Activated naive CD4-positive, alpha-beta T cell treated with anti-CD3 and anti-CD28 coated beads, Interleukin-2, amount 10 ng/mL, durations not matched to agents 7 days and 5 days (primary cell): ENCODE measurements at regions not wholly inside any gene's neighbourhood (a gene's known extent, or its start where the extent isn't known, plus 50 kb on each side); places are given as distances from the start of the nearest gene placed in this dataset.

ENCODE experiments used
- CTCF ChIA-PET: fragments of 350-600 bp; sonication (Branson Sonifier 250); formaldehyde crosslinking; loops from one replicate; lab custom pipeline; 2021; ENCODE audit warnings: antibody characterized with exemption; lab: Charles Lee
- DNase-seq: peaks from one replicate; pipeline ENCODE4 v3.0.0-alpha.2; 2020
- H3K27ac Mint-ChIP-seq: one replicate; pipeline ENCODE4 v1.8.0; 2021; ENCODE audit warnings: mild to moderate bottlenecking, moderate library complexity, mixed read lengths
- H3K27me3 Mint-ChIP-seq: one replicate; pipeline ENCODE4 v1.8.0; 2021; ENCODE audit warnings: mild to moderate bottlenecking, mixed read lengths
- H3K36me3 Mint-ChIP-seq: one replicate; pipeline ENCODE4 v1.8.0; 2021; ENCODE audit warnings: mixed read lengths
- H3K4me1 Mint-ChIP-seq: one replicate; pipeline ENCODE4 v1.8.0; 2021; ENCODE audit warnings: mixed read lengths
- H3K4me3 Mint-ChIP-seq: one replicate; pipeline ENCODE4 v1.8.0; 2021; ENCODE audit warnings: mild to moderate bottlenecking, moderate library complexity, mixed read lengths
- H3K9me3 Mint-ChIP-seq: one replicate; pipeline ENCODE4 v1.8.0; 2021; ENCODE audit warnings: mixed read lengths

- DNase-seq, result no peak
- Mint-ChIP-seq H3K27ac (no peak overlapping the region), H3K4me3 (no peak overlapping the region), H3K36me3 (no peaks in the 10 kb centered on the region), H3K27me3 (no peaks in the 10 kb centered on the region), H3K9me3 (peaks cover 24% of the 10 kb centered on the region), H3K4me1 (no peaks in the 10 kb centered on the region)
- CTCF ChIA-PET, result interaction anchor here (0.9 kb wide), 1 partner anchor 41 kb away, joined by 3 read pairs; no protein-coding TSS in a partner anchor
Measured at GRCh38 chr5:3004361-3005080, 253.0 kb upstream of the IRX2 start.

- no peaks in the 10 kb centered on the region for H3K27me3 Mint-ChIP-seq
- H3K27ac Mint-ChIP-seq, result no peak overlapping the region
- CTCF ChIA-PET, result no interaction called here
- no peak for DNase-seq
- no peak overlapping the region for H3K4me3 Mint-ChIP-seq
- peaks cover 22% of the 10 kb centered on the region for H3K9me3 Mint-ChIP-seq
- no peaks in the 10 kb centered on the region for H3K36me3 Mint-ChIP-seq
- H3K4me1 Mint-ChIP-seq, result no peaks in the 10 kb centered on the region
Measured at GRCh38 chr5:3002230-3002629, 250.8 kb upstream of the IRX2 start.

- Mint-ChIP-seq H3K4me3 (no peak overlapping the region), H3K4me1 (no peaks in the 10 kb centered on the region), H3K9me3 (peaks cover 22% of the 10 kb centered on the region), H3K36me3 (no peaks in the 10 kb centered on the region), H3K27me3 (no peaks in the 10 kb centered on the region), H3K27ac (no peak overlapping the region)
- CTCF ChIA-PET, result no interaction called here
- no peak for DNase-seq
Measured at GRCh38 chr5:3000631-3001030, 249.2 kb upstream of the IRX2 start.

GRCh38 chr5:2999926-3000325 is 248.4 kb upstream of the IRX2 start:
- Mint-ChIP-seq H3K4me3 (no peak overlapping the region), H3K27me3 (no peaks in the 10 kb centered on the region), H3K4me1 (no peaks in the 10 kb centered on the region), H3K27ac (no peak overlapping the region), H3K9me3 (peaks cover 22% of the 10 kb centered on the region), H3K36me3 (no peaks in the 10 kb centered on the region)
- CTCF ChIA-PET, result no interaction called here
- no peak for DNase-seq

GRCh38 chr5:2998106-2998505 is 246.6 kb upstream of the IRX2 start:
- no peak overlapping the region for H3K27ac Mint-ChIP-seq
- no peaks in the 10 kb centered on the region for H3K4me1 Mint-ChIP-seq
- H3K9me3 Mint-ChIP-seq, result peaks cover 23% of the 10 kb centered on the region
- no peak for DNase-seq
- CTCF ChIA-PET, result no interaction called here
- H3K36me3 Mint-ChIP-seq, result no peaks in the 10 kb centered on the region
- no peaks in the 10 kb centered on the region for H3K27me3 Mint-ChIP-seq
- no peak overlapping the region for H3K4me3 Mint-ChIP-seq

DNA sequence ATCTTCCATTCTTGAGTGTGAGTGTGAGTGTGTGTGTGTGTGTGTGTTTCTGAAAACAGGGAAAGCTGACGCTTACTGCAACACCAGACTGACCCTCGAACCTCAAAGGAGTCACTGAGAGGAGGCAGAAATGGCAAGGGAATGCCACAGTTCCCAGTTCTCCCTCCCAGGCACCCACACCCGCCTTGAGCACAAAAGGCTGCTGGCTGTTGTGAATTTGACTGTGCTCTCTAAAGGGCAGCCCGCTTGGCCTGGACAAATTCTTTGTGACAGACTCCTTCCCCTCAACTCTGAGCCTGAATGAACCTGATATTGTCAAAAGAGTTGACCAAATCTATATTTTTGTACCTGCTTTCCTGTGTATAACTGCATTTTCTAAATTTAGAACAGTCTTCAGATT is 245.7 kb upstream of the IRX2 start:
- Mint-ChIP-seq H3K9me3 (peaks cover 22% of the 10 kb centered on the region), H3K4me3 (no peak overlapping the region), H3K4me1 (no peaks in the 10 kb centered on the region), H3K27me3 (no peaks in the 10 kb centered on the region), H3K36me3 (no peaks in the 10 kb centered on the region), H3K27ac (no peak overlapping the region)
- CTCF ChIA-PET, result no interaction called here
- DNase-seq, result no peak

DNA sequence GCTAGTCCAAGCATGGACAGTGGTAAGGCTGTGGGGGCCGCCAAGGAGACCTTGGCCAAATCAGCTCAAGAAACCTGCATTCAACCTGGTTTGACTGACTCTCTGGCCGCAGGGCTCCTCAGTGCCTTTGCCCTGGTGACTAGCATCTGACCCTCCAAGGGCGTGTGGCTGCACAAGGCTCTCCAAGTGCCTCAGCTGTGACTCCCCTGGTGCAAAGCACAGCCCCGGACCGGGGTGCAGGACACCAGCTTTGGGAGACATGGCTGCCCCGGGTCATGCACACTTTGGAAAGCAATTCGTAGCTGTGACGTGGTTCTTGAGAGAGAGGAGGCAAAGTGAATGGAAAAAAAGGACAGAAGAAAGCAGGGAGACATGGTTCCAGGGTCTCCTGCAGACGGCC is 245.2 kb upstream of the IRX2 start:
- H3K27ac Mint-ChIP-seq, result no peak overlapping the region
- no peak for DNase-seq
- H3K27me3 Mint-ChIP-seq, result no peaks in the 10 kb centered on the region
- H3K4me3 Mint-ChIP-seq, result no peak overlapping the region
- CTCF ChIA-PET, result no interaction called here
- H3K36me3 Mint-ChIP-seq, result no peaks in the 10 kb centered on the region
- H3K4me1 Mint-ChIP-seq, result no peaks in the 10 kb centered on the region
- peaks cover 22% of the 10 kb centered on the region for H3K9me3 Mint-ChIP-seq

GRCh38 chr5:2996248-2996647 is 244.8 kb upstream of the IRX2 start:
- Mint-ChIP-seq H3K4me1 (no peaks in the 10 kb centered on the region), H3K9me3 (peaks cover 18% of the 10 kb centered on the region), H3K4me3 (no peak overlapping the region), H3K27me3 (no peaks in the 10 kb centered on the region), H3K27ac (no peak overlapping the region), H3K36me3 (no peaks in the 10 kb centered on the region)
- DNase-seq, result no peak
- CTCF ChIA-PET, result no interaction called here

GRCh38 chr5:2995667-2996066 is 244.2 kb upstream of the IRX2 start:
- Mint-ChIP-seq H3K4me1 (no peaks in the 10 kb centered on the region), H3K36me3 (no peaks in the 10 kb centered on the region), H3K4me3 (no peak overlapping the region), H3K27me3 (no peaks in the 10 kb centered on the region), H3K27ac (no peak overlapping the region), H3K9me3 (peaks cover 13% of the 10 kb centered on the region)
- no peak for DNase-seq
- CTCF ChIA-PET, result no interaction called here

DNA sequence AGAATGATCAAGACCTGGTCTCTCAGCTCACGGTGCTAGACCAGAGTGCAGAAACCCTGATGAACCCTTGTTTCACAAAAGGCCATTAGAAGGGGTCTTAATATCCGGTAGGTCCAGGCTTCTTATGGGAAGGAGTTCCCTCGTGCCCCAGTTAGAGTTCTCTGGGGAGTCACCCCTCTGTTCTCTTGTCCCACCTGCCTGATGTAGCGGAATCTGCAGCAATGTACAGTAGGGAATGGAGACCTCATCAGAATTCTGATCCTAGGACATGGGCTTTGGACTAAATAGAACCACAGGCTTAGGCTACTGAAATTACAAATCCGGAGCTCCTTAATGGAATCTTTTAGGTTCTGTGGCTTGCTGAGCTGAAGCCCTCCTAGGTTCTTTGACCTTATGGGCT is 243.6 kb upstream of the IRX2 start:
- no peak for DNase-seq
- H3K27ac Mint-ChIP-seq, result no peak overlapping the region
- no peaks in the 10 kb centered on the region for H3K36me3 Mint-ChIP-seq
- H3K4me1 Mint-ChIP-seq, result no peaks in the 10 kb centered on the region
- peaks cover 13% of the 10 kb centered on the region for H3K9me3 Mint-ChIP-seq
- no peaks in the 10 kb centered on the region for H3K27me3 Mint-ChIP-seq
- H3K4me3 Mint-ChIP-seq, result no peak overlapping the region
- CTCF ChIA-PET, result no interaction called here

DNA sequence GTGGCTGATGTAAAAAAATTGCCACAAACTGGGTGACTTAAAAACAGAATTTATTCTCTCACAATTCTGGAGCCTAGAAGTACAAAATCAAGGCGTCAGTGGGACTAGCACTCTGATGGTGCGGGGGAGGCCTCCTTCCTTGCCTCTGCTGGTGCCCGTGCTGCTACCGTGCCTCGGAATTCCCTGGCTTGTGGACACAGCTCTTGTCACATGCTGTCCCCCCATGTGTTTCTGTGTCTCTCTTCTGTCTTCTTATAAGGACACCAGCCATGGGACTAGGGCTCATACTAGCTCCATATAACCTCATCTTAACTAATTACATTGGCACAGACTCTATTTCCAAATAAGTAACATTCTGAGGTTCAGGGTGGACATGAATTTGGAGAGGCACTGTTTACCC is 242.3 kb upstream of the IRX2 start:
- no peaks in the 10 kb centered on the region for H3K27me3 Mint-ChIP-seq

GRCh38 chr5:2993301-2993700 is 241.8 kb upstream of the IRX2 start:
- no peaks in the 10 kb centered on the region for H3K27me3 Mint-ChIP-seq
- H3K4me3 Mint-ChIP-seq, result no peak overlapping the region
- H3K36me3 Mint-ChIP-seq, result no peaks in the 10 kb centered on the region

More for the DNA sequence above, 242.3 kb upstream of the IRX2 start:
- peaks cover 14% of the 10 kb centered on the region for H3K9me3 Mint-ChIP-seq
- H3K27ac Mint-ChIP-seq, result no peak overlapping the region
- H3K4me1 Mint-ChIP-seq, result no peaks in the 10 kb centered on the region
- no peak overlapping the region for H3K4me3 Mint-ChIP-seq
- H3K36me3 Mint-ChIP-seq, result no peaks in the 10 kb centered on the region
- CTCF ChIA-PET, result no interaction called here
- no peak for DNase-seq

DNA sequence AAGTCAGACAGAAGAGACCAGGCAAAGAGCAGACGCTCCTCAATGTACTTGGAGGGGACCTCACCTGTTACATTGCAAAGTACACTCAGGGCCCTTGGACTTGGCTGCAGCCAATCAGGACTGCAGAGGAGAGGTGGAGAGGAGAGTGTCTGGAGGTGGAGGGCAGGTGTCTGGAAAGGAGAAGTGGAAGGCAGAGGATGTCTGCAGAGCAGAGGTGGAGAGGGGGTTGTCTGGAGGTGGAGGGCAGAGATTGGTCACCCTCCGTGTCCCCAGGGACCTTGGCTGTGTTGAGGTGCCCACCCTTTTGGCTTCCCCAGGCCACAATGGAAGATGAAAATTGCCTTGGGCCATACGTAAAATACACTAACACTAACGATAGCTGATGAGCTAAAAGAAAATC is 241.3 kb upstream of the IRX2 start:
- Mint-ChIP-seq H3K27ac (no peak overlapping the region), H3K27me3 (no peaks in the 10 kb centered on the region), H3K4me1 (no peaks in the 10 kb centered on the region), H3K9me3 (peaks cover 14% of the 10 kb centered on the region), H3K36me3 (no peaks in the 10 kb centered on the region), H3K4me3 (no peak overlapping the region)
- CTCF ChIA-PET, result no interaction called here
- DNase-seq, result no peak

More at GRCh38 chr5:2993301-2993700, 241.8 kb upstream of the IRX2 start:
- CTCF ChIA-PET, result no interaction called here
- H3K27ac Mint-ChIP-seq, result no peak overlapping the region
- no peaks in the 10 kb centered on the region for H3K4me1 Mint-ChIP-seq
- no peak for DNase-seq
- peaks cover 14% of the 10 kb centered on the region for H3K9me3 Mint-ChIP-seq

DNA sequence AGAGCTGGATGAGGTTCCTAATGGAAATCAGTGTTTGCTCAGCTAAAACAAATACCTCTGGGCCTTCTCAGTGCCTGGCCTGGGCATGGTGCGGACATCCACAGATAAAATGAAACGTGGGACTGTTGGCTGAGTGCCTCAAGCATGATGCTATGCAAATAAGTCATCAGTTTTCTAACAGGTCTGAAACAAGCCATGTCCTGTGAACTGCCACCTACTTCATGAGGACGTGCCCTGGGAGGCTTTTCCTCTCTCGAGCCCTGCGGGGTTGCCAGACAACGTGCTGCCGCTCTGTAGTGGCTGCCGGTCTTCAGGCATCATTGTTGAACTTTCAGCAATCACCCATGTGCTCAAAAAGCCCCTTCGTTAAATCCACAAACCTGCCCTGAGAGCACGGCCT is 240.4 kb upstream of the IRX2 start:
- Mint-ChIP-seq H3K36me3 (no peaks in the 10 kb centered on the region), H3K4me1 (no peaks in the 10 kb centered on the region), H3K9me3 (peaks cover 14% of the 10 kb centered on the region), H3K27ac (no peak overlapping the region), H3K4me3 (no peak overlapping the region), H3K27me3 (no peaks in the 10 kb centered on the region)
- CTCF ChIA-PET, result no interaction called here
- DNase-seq, result no peak

DNA sequence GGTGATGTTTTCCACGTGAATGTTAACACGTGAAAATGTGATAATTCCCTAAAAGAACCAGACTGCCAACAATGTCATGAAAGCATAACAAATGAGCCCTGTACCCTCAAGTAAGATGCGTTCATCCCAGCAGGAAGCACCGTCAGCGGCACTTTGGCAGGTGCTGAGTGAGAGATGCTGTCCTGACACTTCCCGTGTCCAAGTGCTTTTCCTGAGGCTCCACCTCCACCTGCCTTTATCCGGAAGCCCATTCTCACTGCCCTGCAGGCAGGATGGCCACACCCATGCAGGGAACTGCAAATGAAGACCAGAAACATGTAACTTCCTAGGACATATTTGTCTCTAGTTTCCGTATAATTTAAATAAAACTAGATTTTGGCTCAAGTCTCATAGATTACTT is 238.0 kb upstream of the IRX2 start:
- CTCF ChIA-PET, result no interaction called here
- no peak for DNase-seq
- no peaks in the 10 kb centered on the region for H3K4me1 Mint-ChIP-seq
- no peak overlapping the region for H3K27ac Mint-ChIP-seq
- no peaks in the 10 kb centered on the region for H3K27me3 Mint-ChIP-seq
- H3K4me3 Mint-ChIP-seq, result no peak overlapping the region
- H3K9me3 Mint-ChIP-seq, result peaks cover 13% of the 10 kb centered on the region
- no peaks in the 10 kb centered on the region for H3K36me3 Mint-ChIP-seq
